ENCODE measurements at regions not wholly inside any gene's neighbourhood (a gene's known extent, or its start where the extent isn't known, plus 50 kb on each side); places are given as distances from the start of the nearest gene placed in this dataset.

- ATAC-seq (no peak), DNase-seq (no peak)
- intact Hi-C loops (cut with DNase I), result no loop called here
- H3K4me1 ChIP-seq, result no peaks in the 10 kb centered on the region
- H3K27ac ChIP-seq, result no peak overlapping the region
- TF ChIP-seq CTCF (IDR thresholded peaks at IDR 0.05), result no peak
- H3K9me3 ChIP-seq, result no peaks in the 10 kb centered on the region
- WGBS, 2 donors, result 54 to 74% methylated on average over 3 of the region's 3 CpGs
- no peak overlapping the region for H3K4me3 ChIP-seq
- no peaks in the 10 kb centered on the region for H3K27me3 ChIP-seq
- H3K36me3 ChIP-seq, result no peaks in the 10 kb centered on the region
These were observed 701.6 kb downstream of the MTRR start for GRCh38 chr5:8570528-8570927.

GRCh38 chr5:8576178-8576577 lies 707.2 kb downstream of the MTRR start:
- Histone ChIP-seq H3K27me3 (no peaks in the 10 kb centered on the region), H3K9me3 (no peaks in the 10 kb centered on the region), H3K4me3 (no peak overlapping the region), H3K4me1 (no peaks in the 10 kb centered on the region), H3K36me3 (no peaks in the 10 kb centered on the region), H3K27ac (no peak overlapping the region)
- DNase-seq (no peak), ATAC-seq (no peak)
- TF ChIP-seq CTCF (IDR thresholded peaks at IDR 0.05), result no peak
- WGBS, 2 donors, result 74 to 87% methylated on average over 10 of the region's 10 CpGs
- intact Hi-C loops (cut with DNase I), result no loop called here

- Histone ChIP-seq H3K4me1 (no peaks in the 10 kb centered on the region), H3K4me3 (no peak overlapping the region), H3K9me3 (no peaks in the 10 kb centered on the region), H3K27me3 (peaks cover 0 to 4% (median 0%) of the 10 kb centered on the region in 7 donors), H3K36me3 (no peaks in the 10 kb centered on the region), H3K27ac (no peak overlapping the region)
- WGBS, 2 donors, result 72 to 79% methylated on average over 3 of the region's 3 CpGs
- intact Hi-C loops (cut with DNase I), result no loop called here
- ATAC-seq (no peak), DNase-seq (no peak)
- TF ChIP-seq CTCF (IDR thresholded peaks at IDR 0.05), result no peak
These were observed 708.8 kb downstream of the MTRR start for GRCh38 chr5:8577792-8578191.

GRCh38 chr5:8580298-8580697 lies 711.4 kb downstream of the MTRR start:
- Histone ChIP-seq H3K36me3 (no peaks in the 10 kb centered on the region), H3K27ac (no peak overlapping the region), H3K9me3 (no peaks in the 10 kb centered on the region), H3K4me1 (no peaks in the 10 kb centered on the region), H3K4me3 (no peak overlapping the region), H3K27me3 (peaks cover 0 to 4% (median 0%) of the 10 kb centered on the region in 7 donors)
- ATAC-seq, result no peak
- no peak for DNase-seq
- no peak for TF ChIP-seq CTCF (IDR thresholded peaks at IDR 0.05)
- WGBS, 2 donors, result 62 to 65% methylated on average over 4 of the region's 4 CpGs
- intact Hi-C loops (cut with DNase I), result no loop called here

GRCh38 chr5:8581047-8581446 lies 712.1 kb downstream of the MTRR start:
- DNase-seq (no peak), ATAC-seq (no peak)
- no peak for TF ChIP-seq CTCF (IDR thresholded peaks at IDR 0.05)
- intact Hi-C loops (cut with DNase I), result no loop called here
- Histone ChIP-seq H3K9me3 (no peaks in the 10 kb centered on the region), H3K27ac (no peak overlapping the region), H3K4me3 (no peak overlapping the region), H3K36me3 (no peaks in the 10 kb centered on the region), H3K27me3 (peaks cover 0 to 4% (median 0%) of the 10 kb centered on the region in 7 donors), H3K4me1 (no peaks in the 10 kb centered on the region)
- WGBS, 2 donors, result 72 to 80% methylated on average over 2 of the region's 2 CpGs

All from heart right ventricle (tissue), 16 donors.